SU-DHL-6 (cell line): ENCODE measurements at regions not wholly inside any gene's neighbourhood (a gene's known extent, or its start where the extent isn't known, plus 50 kb on each side); places are given as distances from the start of the nearest gene placed in this dataset.

Experiments used
- H2AFZ ChIP-seq: fragments of 200-600 bp; sonication (generic); 2 replicates; pipeline ENCODE4 v1.6.1; 2014; ENCODE audit warnings: low read depth, mild to moderate bottlenecking, moderate library complexity, mixed read lengths, antibody characterized with exemption, low read length; ENCODE audit not compliant: severe bottlenecking
- H3F3A ChIP-seq: fragments of 200-600 bp; shearing (Covaris generic); 2 replicates; pipeline ENCODE4 v1.6.0; 2016; ENCODE audit warnings: antibody characterized with exemption, mild to moderate bottlenecking; ENCODE audit not compliant: insufficient read depth
- H3K27ac ChIP-seq: fragments of 200-600 bp; sonication (generic); 2 replicates; pipeline ENCODE4 v1.5.1; 2016; ENCODE audit warnings: low read depth, mild to moderate bottlenecking, low read length, moderate library complexity, mixed read lengths
- H3K27me3 ChIP-seq: fragments of 200-600 bp; sonication (generic), shearing (Covaris generic); 2 replicates; pipeline ENCODE4 v1.6.0; 2014; ENCODE audit warnings: mild to moderate bottlenecking, low read length
- H3K36me3 ChIP-seq: fragments of 200-600 bp; sonication (generic); 2 replicates; pipeline ENCODE4 v1.6.1; 2014; ENCODE audit warnings: mild to moderate bottlenecking, low read length, mixed read lengths
- H3K4me2 ChIP-seq: fragments of 300-600, 200-600 bp; shearing (Covaris generic), sonication (generic); 2 replicates; pipeline ENCODE4 v1.6.0; 2014; ENCODE audit warnings: low read length, low read depth, mild to moderate bottlenecking; ENCODE audit not compliant: poor library complexity, severe bottlenecking
- H3K4me3 ChIP-seq: fragments of 200-600 bp; sonication (generic); 2 replicates; pipeline ENCODE4 v1.5.1; 2014; ENCODE audit warnings: antibody characterized with exemption, low read length, mild to moderate bottlenecking, mixed read lengths; ENCODE audit not compliant: insufficient read depth, poor library complexity, severe bottlenecking
- H3K79me2 ChIP-seq: fragments of 200-600 bp; sonication (generic); 2 replicates; pipeline ENCODE4 v1.6.1; 2014; ENCODE audit warnings: mild to moderate bottlenecking, low read length, moderate library complexity; ENCODE audit not compliant: insufficient read depth
- H3K9ac ChIP-seq: fragments of 200-600 bp; sonication (generic); 2 replicates; pipeline ENCODE4 v1.7.0; 2014; ENCODE audit warnings: mild to moderate bottlenecking, low read length
- H3K9me2 ChIP-seq: fragments of 200-600 bp; sonication (generic); replicated peaks from 2 replicates; pipeline ENCODE4 v1.6.1; 2014; ENCODE audit warnings: low read length; ENCODE audit not compliant: insufficient read depth
- H3K9me3 ChIP-seq: fragments of 200-600 bp; sonication (generic); 2 replicates; pipeline ENCODE4 v1.6.1; 2014; ENCODE audit warnings: low read length, mixed read lengths; ENCODE audit not compliant: insufficient read depth
- H4K20me1 ChIP-seq: fragments of 200-600 bp; sonication (generic); 2 replicates; pipeline ENCODE4 v1.6.1; 2014; ENCODE audit warnings: low read depth, mild to moderate bottlenecking, antibody characterized with exemption, low read length, moderate library complexity, mixed read lengths
- CTCF ChIP-seq: fragments of 200-600 bp; sonication (generic); IDR thresholded peaks from one replicate; pipeline ENCODE4 v1.5.1; 2017; ENCODE audit warnings: antibody characterized with exemption, mild to moderate bottlenecking, low read length, moderate library complexity; ENCODE audit not compliant: insufficient read depth, poor library complexity, severe bottlenecking
- EZH2phosphoT487 ChIP-seq: fragments of 200-600 bp; sonication (generic), shearing (Covaris generic); conservative IDR thresholded peaks from 2 replicates; pipeline ENCODE4 v1.6.1; 2018; ENCODE audit warnings: mild to moderate bottlenecking, antibody characterized with exemption, low read length, moderate library complexity, mixed read lengths

DNA sequence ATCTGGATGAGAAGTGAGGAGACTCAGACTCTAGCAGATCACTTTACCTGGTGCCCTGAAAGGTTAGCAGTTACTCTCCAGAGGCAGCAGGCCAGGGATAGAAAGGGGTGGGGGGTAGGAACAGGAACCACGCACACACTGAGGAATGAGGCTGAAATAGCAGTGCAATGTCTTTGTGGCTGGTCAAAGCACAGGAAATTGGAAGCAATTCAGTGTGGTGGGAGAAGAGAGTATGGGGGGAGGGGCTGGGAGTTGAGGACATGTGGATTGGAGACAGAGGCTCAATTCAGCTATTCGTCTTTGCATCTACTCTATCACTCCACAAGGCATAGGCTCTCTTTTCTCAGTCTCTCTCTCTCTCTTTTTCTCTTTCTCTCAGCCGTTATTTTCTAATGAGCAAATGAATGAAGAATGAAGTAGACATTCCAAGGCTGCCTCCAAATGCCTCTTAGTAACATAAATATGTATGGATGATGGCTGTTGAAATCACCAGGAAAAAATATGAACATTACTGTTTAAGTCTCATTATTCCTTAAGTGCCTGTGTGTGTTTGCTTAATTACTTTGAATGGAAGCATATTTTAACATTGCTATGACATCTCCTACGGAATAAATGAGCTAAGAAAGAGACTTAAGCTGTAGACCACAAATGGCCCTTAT is 979.4 kb downstream of the TSN start:
- Histone ChIP-seq H4K20me1 (no peaks in the 10 kb centered on the region), H3K27me3 (no peaks in the 10 kb centered on the region), H3K4me2 (no peak overlapping the region), H3K9ac (no peak overlapping the region), H3K79me2 (no peaks in the 10 kb centered on the region), H3K36me3 (no peaks in the 10 kb centered on the region), H3K9me2 (no peaks in the 10 kb centered on the region), H3K4me3 (no peak overlapping the region), H3F3A (no peaks in the 10 kb centered on the region), H2AFZ (no peak overlapping the region), H3K27ac (no peak overlapping the region), H3K9me3 (no peaks in the 10 kb centered on the region)
- TF ChIP-seq CTCF (no peak), EZH2phosphoT487 (no peak)

- no peaks in the 10 kb centered on the region for H3K9me3 ChIP-seq
- H3K4me3 ChIP-seq, result no peak overlapping the region
- no peak overlapping the region for H3K27ac ChIP-seq
- H3K36me3 ChIP-seq, result no peaks in the 10 kb centered on the region
- no peaks in the 10 kb centered on the region for H4K20me1 ChIP-seq
- H3K9me2 ChIP-seq, result no peaks in the 10 kb centered on the region
- H2AFZ ChIP-seq, result no peak overlapping the region
- H3K27me3 ChIP-seq, result no peaks in the 10 kb centered on the region
- H3K9ac ChIP-seq, result no peak overlapping the region
- no peaks in the 10 kb centered on the region for H3K79me2 ChIP-seq
- no peak overlapping the region for H3K4me2 ChIP-seq
- no peaks in the 10 kb centered on the region for H3F3A ChIP-seq
- no peak for TF ChIP-seq EZH2phosphoT487
Observed at GRCh38 chr2:122736279-122736678, 980.8 kb downstream of the TSN start.

DNA sequence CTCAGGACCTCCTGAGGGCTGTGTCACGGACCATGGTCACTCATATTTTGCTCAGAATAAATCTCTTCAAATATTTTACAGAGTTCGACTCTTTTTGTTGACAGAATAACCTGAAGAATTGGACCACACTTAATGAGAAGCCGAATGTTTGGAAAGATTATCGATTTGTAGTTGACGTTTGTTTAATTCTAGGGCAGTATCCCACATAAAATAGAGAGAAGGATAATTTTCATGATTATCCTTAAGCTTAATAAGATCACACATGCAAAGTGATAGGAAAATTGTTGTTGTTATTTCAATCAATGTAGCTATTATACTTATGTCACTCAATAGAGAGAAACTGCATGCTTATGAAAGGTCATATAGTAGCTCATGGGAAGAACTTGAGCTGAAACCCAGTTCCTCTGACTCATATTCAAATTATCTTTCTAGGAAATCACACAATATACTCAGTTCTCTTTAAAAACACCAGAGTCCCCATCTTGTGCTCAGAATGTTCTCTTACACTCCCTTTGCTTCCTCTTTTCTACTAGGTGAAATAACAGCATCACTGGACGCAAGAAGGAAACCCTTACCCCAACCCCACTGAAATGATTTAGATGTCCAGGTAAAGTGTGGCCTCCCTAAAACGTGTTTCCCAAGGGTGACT is 982.1 kb downstream of the TSN start:
- Histone ChIP-seq H3K9ac (no peak overlapping the region), H3F3A (no peaks in the 10 kb centered on the region), H3K79me2 (no peaks in the 10 kb centered on the region), H3K36me3 (no peaks in the 10 kb centered on the region), H3K9me2 (no peaks in the 10 kb centered on the region), H3K4me2 (no peak overlapping the region), H3K27me3 (no peaks in the 10 kb centered on the region), H4K20me1 (no peaks in the 10 kb centered on the region), H2AFZ (no peak overlapping the region), H3K27ac (no peak overlapping the region), H3K9me3 (no peaks in the 10 kb centered on the region), H3K4me3 (no peak overlapping the region)
- TF ChIP-seq CTCF, result no peak
- no peak for TF ChIP-seq EZH2phosphoT487
